ENCODE measurements at regions not wholly inside any gene's neighbourhood (a gene's known extent, or its start where the extent isn't known, plus 50 kb on each side); places are given as distances from the start of the nearest gene placed in this dataset.

GRCh38 chr5:139743001-139743771, 52.4 kb upstream of the PSD2 start:
- Histone ChIP-seq H3K79me2 (ENCODE audit: control insufficient read depth, insufficient read depth, low read length) (no peaks in the 10 kb centered on the region), H3K36me3 (ENCODE audit: control insufficient read depth in 2 of 2, extremely low read depth in 1 of 2, insufficient read depth in 2 of 2, low read length in 2 of 2) (no peaks in the 10 kb centered on the region), H3K4me2 (ENCODE audit: insufficient read depth, low read length) (no peak overlapping the region), H3K4me3 (replicated peaks in 1 of 3; ENCODE audit: insufficient read depth in 1 of 3, low read depth in 1 of 3, low read length in 3 of 3) (no peak overlapping the region), H4K20me1 (replicated peaks; ENCODE audit: control insufficient read depth, extremely low read depth, insufficient read depth, low read length) (no peaks in the 10 kb centered on the region), H3K9me1 (replicated peaks; ENCODE audit: control insufficient read depth, extremely low read depth, insufficient read depth, low read length) (no peaks in the 10 kb centered on the region), H2AFZ (ENCODE audit: low read depth, low read length) (no peak overlapping the region), H3K27me3 (ENCODE audit: control insufficient read depth in 2 of 2, insufficient read depth in 2 of 2, low read length in 2 of 2) (peaks cover 15 to 18% of the 10 kb centered on the region in 2 experiments), H3K9ac (replicated peaks; ENCODE audit: extremely low read depth, insufficient read depth, low read length) (no peak overlapping the region), H3K4me1 (ENCODE audit: control insufficient read depth, extremely low read depth, insufficient read depth, low read length) (peaks cover 18% of the 10 kb centered on the region), H3K27ac (ENCODE audit: insufficient read depth, low read depth, low read length) (no peak overlapping the region), H3K9me3 (replicated peaks; ENCODE audit: control insufficient read depth, insufficient read depth, low read length) (no peaks in the 10 kb centered on the region)
- no peak for DNase-seq (ENCODE audit: low read depth, low spot score)
- no peak for FAIRE-seq
- ChIA-PET POLR2A (no interaction called here), CTCF (no interaction called here)
- TF ChIP-seq POLR2A (IDR thresholded peaks at IDR 0.05; ENCODE audit: low read depth, low read length) (no peak), FOS (IDR thresholded peaks at IDR 0.05; ENCODE audit: borderline replicate concordance, insufficient read depth, low read length) (no peak), GATA2 (IDR thresholded peaks at IDR 0.05; ENCODE audit: insufficient read depth, insufficient read length, low read depth, low read length) (no peak), MAX (IDR thresholded peaks at IDR 0.05; ENCODE audit: insufficient read depth, insufficient read length) (no peak), JUN (IDR thresholded peaks at IDR 0.05; ENCODE audit: borderline replicate concordance, insufficient read depth, insufficient read length, low read depth) (no peak), EZH2 (IDR thresholded peaks at IDR 0.05; ENCODE audit: borderline replicate concordance, low read depth, low read length, severe bottlenecking) (no peak), POLR2AphosphoS5 (IDR thresholded peaks at IDR 0.05; ENCODE audit: insufficient read depth, low read depth, low read length) (no peak), MYC (IDR thresholded peaks at IDR 0.05; ENCODE audit: low read depth, low read length) (no peak)
- TF ChIP-seq, protein P1, sequence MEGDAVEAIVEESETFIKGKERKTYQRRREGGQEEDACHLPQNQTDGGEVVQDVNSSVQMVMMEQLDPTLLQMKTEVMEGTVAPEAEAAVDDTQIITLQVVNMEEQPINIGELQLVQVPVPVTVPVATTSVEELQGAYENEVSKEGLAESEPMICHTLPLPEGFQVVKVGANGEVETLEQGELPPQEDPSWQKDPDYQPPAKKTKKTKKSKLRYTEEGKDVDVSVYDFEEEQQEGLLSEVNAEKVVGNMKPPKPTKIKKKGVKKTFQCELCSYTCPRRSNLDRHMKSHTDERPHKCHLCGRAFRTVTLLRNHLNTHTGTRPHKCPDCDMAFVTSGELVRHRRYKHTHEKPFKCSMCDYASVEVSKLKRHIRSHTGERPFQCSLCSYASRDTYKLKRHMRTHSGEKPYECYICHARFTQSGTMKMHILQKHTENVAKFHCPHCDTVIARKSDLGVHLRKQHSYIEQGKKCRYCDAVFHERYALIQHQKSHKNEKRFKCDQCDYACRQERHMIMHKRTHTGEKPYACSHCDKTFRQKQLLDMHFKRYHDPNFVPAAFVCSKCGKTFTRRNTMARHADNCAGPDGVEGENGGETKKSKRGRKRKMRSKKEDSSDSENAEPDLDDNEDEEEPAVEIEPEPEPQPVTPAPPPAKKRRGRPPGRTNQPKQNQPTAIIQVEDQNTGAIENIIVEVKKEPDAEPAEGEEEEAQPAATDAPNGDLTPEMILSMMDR (IDR thresholded peaks at IDR 0.05; ENCODE audit: extremely low read depth in 1 of 2, insufficient read depth in 1 of 2, low read depth in 1 of 2, low read length in 2 of 2) = no peak
- BruUV-seq (replicated peaks) = no TSS peak
- dilution Hi-C loops (cut with MboI; ENCODE audit: extremely low pct_ligation_motif_present, low sequenced_read_pairs) (no loop called here), intact Hi-C loops (cut with micrococcal nuclease) (no loop called here)
